GM23338 (cell line): ENCODE measurements at regions not wholly inside any gene's neighbourhood (a gene's known extent, or its start where the extent isn't known, plus 50 kb on each side); places are given as distances from the start of the nearest gene placed in this dataset.

ENCODE experiments used
- CREB1 ChIP-seq: fragments of 250-450 bp; sonication (Bioruptor Pico); IDR thresholded peaks from 2 replicates; pipeline ENCODE4 v1.5.0; 2020; ENCODE audit warnings: low read depth, mild to moderate bottlenecking, moderate library complexity
- CTCF ChIP-seq, 2 experiments: fragments of 200-600 bp in 1 of 2; sonication (generic) in 1 of 2; conservative IDR thresholded peaks; 2 replicates each; pipeline versions ENCODE4 v1.5.1 to v1.6.1; 2016 to 2017; ENCODE audit warnings: antibody characterized with exemption in 2 of 2, low read depth in 2 of 2, mild to moderate bottlenecking in 2 of 2, moderate library complexity in 1 of 2
- EZH2 ChIP-seq: fragments of 200-600 bp; sonication (generic); IDR thresholded peaks from one replicate; pipeline ENCODE4 v1.8.0; 2017; ENCODE audit warnings: antibody characterized with exemption, mild to moderate bottlenecking, low read depth; ENCODE audit not compliant: unreplicated experiment
- EZH2phosphoT487 ChIP-seq: fragments of 200-600 bp; sonication (generic); IDR thresholded peaks from one replicate; pipeline ENCODE4 v1.8.1; 2018; ENCODE audit warnings: antibody characterized with exemption; ENCODE audit not compliant: unreplicated experiment
- NANOG ChIP-seq: IDR thresholded peaks from 2 replicates; pipeline ENCODE4 v1.6.1; 2016; ENCODE audit warnings: antibody characterized with exemption, borderline replicate concordance
- POLR2AphosphoS5 ChIP-seq: IDR thresholded peaks from 2 replicates; pipeline ENCODE4 v1.6.1; 2016; ENCODE audit warnings: antibody characterized with exemption, low read depth
- REST ChIP-seq: IDR thresholded peaks from one replicate; pipeline ENCODE4 v1.6.1; 2018; ENCODE audit warnings: antibody characterized with exemption; ENCODE audit not compliant: unreplicated experiment
- ZNF331 ChIP-seq: fragments of 250-450 bp; sonication (Bioruptor Pico); IDR thresholded peaks from 2 replicates; pipeline ENCODE4 v1.5.0; 2020; ENCODE audit warnings: low read depth, mild to moderate bottlenecking, moderate library complexity
- TF ChIP-seq, protein P1 (sequence below): IDR thresholded peaks from 2 replicates; pipeline ENCODE4 v1.6.1; 2016; ENCODE audit warnings: antibody characterized with exemption

DNA sequence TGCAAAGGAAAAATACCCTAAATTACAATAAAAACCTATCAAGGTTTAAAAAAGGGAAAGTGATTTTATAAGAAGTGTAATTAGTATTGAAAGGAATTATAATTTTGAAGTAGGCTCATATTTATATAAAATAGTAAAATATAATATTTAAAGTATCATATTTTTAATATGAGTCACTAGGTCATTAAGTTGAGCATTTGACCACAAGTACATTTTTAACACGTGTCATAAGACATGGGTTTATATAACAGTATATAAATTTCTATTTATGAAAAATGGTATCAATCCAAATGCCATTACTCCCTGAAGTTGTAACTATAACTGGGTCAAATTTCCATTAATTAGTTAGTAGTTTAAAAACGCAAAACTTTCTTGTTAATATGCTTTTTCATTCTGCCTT, 365.9 kb downstream of the COL11A1 start:
- TF ChIP-seq CTCF (conservative IDR thresholded peaks at IDR 0.05; ENCODE audit: low read depth in 2 of 2), result no peak
- TF ChIP-seq, protein P1, sequence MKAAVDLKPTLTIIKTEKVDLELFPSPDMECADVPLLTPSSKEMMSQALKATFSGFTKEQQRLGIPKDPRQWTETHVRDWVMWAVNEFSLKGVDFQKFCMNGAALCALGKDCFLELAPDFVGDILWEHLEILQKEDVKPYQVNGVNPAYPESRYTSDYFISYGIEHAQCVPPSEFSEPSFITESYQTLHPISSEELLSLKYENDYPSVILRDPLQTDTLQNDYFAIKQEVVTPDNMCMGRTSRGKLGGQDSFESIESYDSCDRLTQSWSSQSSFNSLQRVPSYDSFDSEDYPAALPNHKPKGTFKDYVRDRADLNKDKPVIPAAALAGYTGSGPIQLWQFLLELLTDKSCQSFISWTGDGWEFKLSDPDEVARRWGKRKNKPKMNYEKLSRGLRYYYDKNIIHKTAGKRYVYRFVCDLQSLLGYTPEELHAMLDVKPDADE, result no peak
- no peak for TF ChIP-seq POLR2AphosphoS5
- TF ChIP-seq EZH2, result no peak
- no peak for TF ChIP-seq EZH2phosphoT487
- TF ChIP-seq REST, result no peak
- TF ChIP-seq CREB1 (CRISPR knock-in tag), result no peak
- no peak for TF ChIP-seq ZNF331 (CRISPR knock-in tag)
- no peak for TF ChIP-seq NANOG
